ENCODE measurements at regions not wholly inside any gene's neighbourhood (a gene's known extent, or its start where the extent isn't known, plus 50 kb on each side); places are given as distances from the start of the nearest gene placed in this dataset.

- WGBS, result 86% methylated on average over 5 of the region's 5 CpGs
- no peaks in the 10 kb centered on the region for H3K36me3 ChIP-seq (ENCODE audit: control insufficient read depth in 4 of 4, insufficient read depth in 3 of 4, low read depth in 1 of 4, low read length in 3 of 4)
- no peaks in the 10 kb centered on the region for H3K9me3 ChIP-seq (ENCODE audit: control insufficient read depth in 4 of 4, low read length in 3 of 4)
- TF ChIP-seq RXRA (IDR thresholded peaks at IDR 0.05) (no peak), RAD21 (IDR thresholded peaks at IDR 0.05) (peak; percentile 96 to 98), CTCF (IDR thresholded peaks at IDR 0.05; ENCODE audit: low read depth, low read length, missing input control) (peak; percentile 71)
- H3K4me1 ChIP-seq (ENCODE audit: control insufficient read depth in 4 of 4, insufficient read depth in 4 of 4, low read length in 3 of 4), result peaks cover 0 to 3% (median 1%) of the 10 kb centered on the region in 4 donors
- no peak for DNase-seq (ENCODE audit: low spot score)
- H3K4me3 ChIP-seq (ENCODE audit: low read depth in 1 of 3, low read length in 3 of 3), result no peak overlapping the region
- H3K27ac ChIP-seq (ENCODE audit: low read depth in 1 of 2, low read length in 2 of 2), result no peak overlapping the region
- H3K9ac ChIP-seq (ENCODE audit: low read depth in 1 of 2, low read length in 2 of 2), result no peak overlapping the region
- no peaks in the 10 kb centered on the region for H3K27me3 ChIP-seq (ENCODE audit: control insufficient read depth in 4 of 4, insufficient read depth in 4 of 4, low read length in 3 of 4)
Observed at GRCh38 chr13:33931397-33932311, 113.7 kb downstream of the RFC3 start.

GRCh38 chr13:33932769-33933406 lies 114.9 kb downstream of the RFC3 start:
- H3K36me3 ChIP-seq (ENCODE audit: control insufficient read depth in 4 of 4, insufficient read depth in 3 of 4, low read depth in 1 of 4, low read length in 3 of 4), result no peaks in the 10 kb centered on the region
- no peak for DNase-seq (ENCODE audit: low spot score)
- H3K27me3 ChIP-seq (ENCODE audit: control insufficient read depth in 4 of 4, insufficient read depth in 4 of 4, low read length in 3 of 4), result no peaks in the 10 kb centered on the region
- H3K27ac ChIP-seq (ENCODE audit: low read depth in 1 of 2, low read length in 2 of 2), result no peak overlapping the region
- H3K9ac ChIP-seq (ENCODE audit: low read depth in 1 of 2, low read length in 2 of 2), result no peak overlapping the region
- H3K4me1 ChIP-seq (ENCODE audit: control insufficient read depth in 4 of 4, insufficient read depth in 4 of 4, low read length in 3 of 4), result peaks cover 0 to 3% (median 1%) of the 10 kb centered on the region in 4 donors
- TF ChIP-seq FOXA2 (IDR thresholded peaks at IDR 0.05) (no peak), RAD21 (IDR thresholded peaks at IDR 0.05) (no peak)
- TF ChIP-seq, protein P1, sequence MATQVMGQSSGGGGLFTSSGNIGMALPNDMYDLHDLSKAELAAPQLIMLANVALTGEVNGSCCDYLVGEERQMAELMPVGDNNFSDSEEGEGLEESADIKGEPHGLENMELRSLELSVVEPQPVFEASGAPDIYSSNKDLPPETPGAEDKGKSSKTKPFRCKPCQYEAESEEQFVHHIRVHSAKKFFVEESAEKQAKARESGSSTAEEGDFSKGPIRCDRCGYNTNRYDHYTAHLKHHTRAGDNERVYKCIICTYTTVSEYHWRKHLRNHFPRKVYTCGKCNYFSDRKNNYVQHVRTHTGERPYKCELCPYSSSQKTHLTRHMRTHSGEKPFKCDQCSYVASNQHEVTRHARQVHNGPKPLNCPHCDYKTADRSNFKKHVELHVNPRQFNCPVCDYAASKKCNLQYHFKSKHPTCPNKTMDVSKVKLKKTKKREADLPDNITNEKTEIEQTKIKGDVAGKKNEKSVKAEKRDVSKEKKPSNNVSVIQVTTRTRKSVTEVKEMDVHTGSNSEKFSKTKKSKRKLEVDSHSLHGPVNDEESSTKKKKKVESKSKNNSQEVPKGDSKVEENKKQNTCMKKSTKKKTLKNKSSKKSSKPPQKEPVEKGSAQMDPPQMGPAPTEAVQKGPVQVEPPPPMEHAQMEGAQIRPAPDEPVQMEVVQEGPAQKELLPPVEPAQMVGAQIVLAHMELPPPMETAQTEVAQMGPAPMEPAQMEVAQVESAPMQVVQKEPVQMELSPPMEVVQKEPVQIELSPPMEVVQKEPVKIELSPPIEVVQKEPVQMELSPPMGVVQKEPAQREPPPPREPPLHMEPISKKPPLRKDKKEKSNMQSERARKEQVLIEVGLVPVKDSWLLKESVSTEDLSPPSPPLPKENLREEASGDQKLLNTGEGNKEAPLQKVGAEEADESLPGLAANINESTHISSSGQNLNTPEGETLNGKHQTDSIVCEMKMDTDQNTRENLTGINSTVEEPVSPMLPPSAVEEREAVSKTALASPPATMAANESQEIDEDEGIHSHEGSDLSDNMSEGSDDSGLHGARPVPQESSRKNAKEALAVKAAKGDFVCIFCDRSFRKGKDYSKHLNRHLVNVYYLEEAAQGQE (IDR thresholded peaks at IDR 0.05), result no peak
- 74% methylated on average over 3 of the region's 3 CpGs for WGBS
- no peak overlapping the region for H3K4me3 ChIP-seq (ENCODE audit: low read depth in 1 of 3, low read length in 3 of 3)
- H3K9me3 ChIP-seq (ENCODE audit: control insufficient read depth in 4 of 4, low read length in 3 of 4), result no peaks in the 10 kb centered on the region

GRCh38 chr13:33933810-33934209 lies 115.9 kb downstream of the RFC3 start:
- Histone ChIP-seq H3K9me3 (ENCODE audit: control insufficient read depth in 4 of 4, low read length in 3 of 4) (no peaks in the 10 kb centered on the region), H3K36me3 (ENCODE audit: control insufficient read depth in 4 of 4, insufficient read depth in 3 of 4, low read depth in 1 of 4, low read length in 3 of 4) (no peaks in the 10 kb centered on the region), H3K4me3 (ENCODE audit: low read depth in 1 of 3, low read length in 3 of 3) (no peak overlapping the region), H3K9ac (ENCODE audit: low read depth in 1 of 2, low read length in 2 of 2) (no peak overlapping the region), H3K4me1 (ENCODE audit: control insufficient read depth in 4 of 4, insufficient read depth in 4 of 4, low read length in 3 of 4) (peaks cover 0 to 3% (median 1%) of the 10 kb centered on the region in 4 donors), H3K27me3 (ENCODE audit: control insufficient read depth in 4 of 4, insufficient read depth in 4 of 4, low read length in 3 of 4) (no peaks in the 10 kb centered on the region), H3K27ac (ENCODE audit: low read depth in 1 of 2, low read length in 2 of 2) (no peak overlapping the region)
- WGBS, result 92% methylated on average over 3 of the region's 3 CpGs
- DNase-seq (ENCODE audit: low spot score), result no peak
- TF ChIP-seq HNF4A (conservative IDR thresholded peaks at IDR 0.05) (no peak), NR2F2 (IDR thresholded peaks at IDR 0.05) (no peak), SP1 (IDR thresholded peaks at IDR 0.05) (no peak), CTCF (IDR thresholded peaks at IDR 0.05; ENCODE audit: low read depth, low read length, missing input control) (no peak), MAX (IDR thresholded peaks at IDR 0.05) (no peak), GABPA (IDR thresholded peaks at IDR 0.05 in 1 of 2, conservative IDR thresholded peaks at IDR 0.05 in 1 of 2) (no peak), JUND (IDR thresholded peaks at IDR 0.05) (no peak)
- TF ChIP-seq, protein P2, sequence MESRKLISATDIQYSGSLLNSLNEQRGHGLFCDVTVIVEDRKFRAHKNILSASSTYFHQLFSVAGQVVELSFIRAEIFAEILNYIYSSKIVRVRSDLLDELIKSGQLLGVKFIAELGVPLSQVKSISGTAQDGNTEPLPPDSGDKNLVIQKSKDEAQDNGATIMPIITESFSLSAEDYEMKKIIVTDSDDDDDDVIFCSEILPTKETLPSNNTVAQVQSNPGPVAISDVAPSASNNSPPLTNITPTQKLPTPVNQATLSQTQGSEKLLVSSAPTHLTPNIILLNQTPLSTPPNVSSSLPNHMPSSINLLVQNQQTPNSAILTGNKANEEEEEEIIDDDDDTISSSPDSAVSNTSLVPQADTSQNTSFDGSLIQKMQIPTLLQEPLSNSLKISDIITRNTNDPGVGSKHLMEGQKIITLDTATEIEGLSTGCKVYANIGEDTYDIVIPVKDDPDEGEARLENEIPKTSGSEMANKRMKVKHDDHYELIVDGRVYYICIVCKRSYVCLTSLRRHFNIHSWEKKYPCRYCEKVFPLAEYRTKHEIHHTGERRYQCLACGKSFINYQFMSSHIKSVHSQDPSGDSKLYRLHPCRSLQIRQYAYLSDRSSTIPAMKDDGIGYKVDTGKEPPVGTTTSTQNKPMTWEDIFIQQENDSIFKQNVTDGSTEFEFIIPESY (IDR thresholded peaks at IDR 0.05), result no peak

Data from liver (tissue), 8 donors.